Vagina (tissue), 2 donors: ENCODE measurements at regions not wholly inside any gene's neighbourhood (a gene's known extent, or its start where the extent isn't known, plus 50 kb on each side); places are given as distances from the start of the nearest gene placed in this dataset.

Experiments used
- POLR2A ChIP-seq, 2 donors: fragments of 450-650 bp; IDR thresholded peaks; one replicate each; pipeline ENCODE4 v1.6.1; 2017; ENCODE audit warnings: antibody characterized with exemption in 2 of 2, mild to moderate bottlenecking in 2 of 2, moderate library complexity in 2 of 2
- TF ChIP-seq, protein P1 (sequence below), 3 experiments: fragments of 450-650 bp in 2 of 3; fragments of 200-600 bp in 1 of 3; sonication (generic) in 1 of 3; IDR thresholded peaks; one replicate each; pipeline ENCODE4 v1.5.1; 2017 to 2019; ENCODE audit warnings: antibody characterized with exemption in 3 of 3, mild to moderate bottlenecking in 2 of 3, moderate library complexity in 2 of 3

- no peak for TF ChIP-seq POLR2A (IDR thresholded peaks at IDR 0.05)
- TF ChIP-seq, protein P1, sequence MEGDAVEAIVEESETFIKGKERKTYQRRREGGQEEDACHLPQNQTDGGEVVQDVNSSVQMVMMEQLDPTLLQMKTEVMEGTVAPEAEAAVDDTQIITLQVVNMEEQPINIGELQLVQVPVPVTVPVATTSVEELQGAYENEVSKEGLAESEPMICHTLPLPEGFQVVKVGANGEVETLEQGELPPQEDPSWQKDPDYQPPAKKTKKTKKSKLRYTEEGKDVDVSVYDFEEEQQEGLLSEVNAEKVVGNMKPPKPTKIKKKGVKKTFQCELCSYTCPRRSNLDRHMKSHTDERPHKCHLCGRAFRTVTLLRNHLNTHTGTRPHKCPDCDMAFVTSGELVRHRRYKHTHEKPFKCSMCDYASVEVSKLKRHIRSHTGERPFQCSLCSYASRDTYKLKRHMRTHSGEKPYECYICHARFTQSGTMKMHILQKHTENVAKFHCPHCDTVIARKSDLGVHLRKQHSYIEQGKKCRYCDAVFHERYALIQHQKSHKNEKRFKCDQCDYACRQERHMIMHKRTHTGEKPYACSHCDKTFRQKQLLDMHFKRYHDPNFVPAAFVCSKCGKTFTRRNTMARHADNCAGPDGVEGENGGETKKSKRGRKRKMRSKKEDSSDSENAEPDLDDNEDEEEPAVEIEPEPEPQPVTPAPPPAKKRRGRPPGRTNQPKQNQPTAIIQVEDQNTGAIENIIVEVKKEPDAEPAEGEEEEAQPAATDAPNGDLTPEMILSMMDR (IDR thresholded peaks at IDR 0.05) = no peak
These were observed 683.4 kb downstream of the SLC16A7 start for GRCh38 chr12:60279221-60279620.
